ENCODE measurements at regions not wholly inside any gene's neighbourhood (a gene's known extent, or its start where the extent isn't known, plus 50 kb on each side); places are given as distances from the start of the nearest gene placed in this dataset.

DNA sequence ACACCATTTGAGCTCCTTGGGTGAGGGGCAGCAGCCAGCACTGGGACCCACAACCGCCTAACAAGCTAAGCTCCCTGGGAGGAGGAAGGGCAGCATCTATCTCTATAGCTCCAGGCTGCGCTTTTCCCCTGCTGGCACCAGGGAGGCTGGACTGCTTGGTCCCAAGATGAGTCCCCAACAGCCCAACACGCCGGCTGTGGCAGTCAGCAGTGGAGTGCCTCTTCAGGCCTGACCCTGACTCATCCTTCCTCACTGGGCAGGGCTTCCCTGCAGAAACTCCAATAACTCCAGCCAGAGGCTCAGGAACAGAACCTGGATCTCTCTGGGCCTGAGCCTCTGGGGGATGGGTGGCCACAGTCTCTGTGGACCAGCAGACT is 113.7 kb upstream of the ADAMTS16 start:
- CTCF ChIA-PET: no interaction called here
- DNase-seq: no peak
- POLR2A ChIA-PET: interaction anchor here (0.6 kb wide), 1 partner anchor 85 kb away, joined by 3 read pairs; no protein-coding TSS in a partner anchor
- Mint-ChIP-seq H3K27ac (no peak overlapping the region), H3K4me3 (no peak overlapping the region), H3K36me3 (ENCODE audit: low read depth) (no peaks in the 10 kb centered on the region), H3K4me1 (peaks cover 11% of the 10 kb centered on the region), H3K9me3 (no peaks in the 10 kb centered on the region), H3K27me3 (no peaks in the 10 kb centered on the region)

- Mint-ChIP-seq H3K9me3 (peaks cover 1% of the 10 kb centered on the region), H3K27me3 (no peaks in the 10 kb centered on the region), H3K36me3 (ENCODE audit: low read depth) (no peaks in the 10 kb centered on the region), H3K27ac (no peak overlapping the region), H3K4me3 (no peak overlapping the region), H3K4me1 (no peaks in the 10 kb centered on the region)
- no peak for DNase-seq
- POLR2A ChIA-PET: no interaction called here
- CTCF ChIA-PET: no interaction called here
Observed at GRCh38 chr5:5031665-5032064, 108.5 kb upstream of the ADAMTS16 start.

DNA sequence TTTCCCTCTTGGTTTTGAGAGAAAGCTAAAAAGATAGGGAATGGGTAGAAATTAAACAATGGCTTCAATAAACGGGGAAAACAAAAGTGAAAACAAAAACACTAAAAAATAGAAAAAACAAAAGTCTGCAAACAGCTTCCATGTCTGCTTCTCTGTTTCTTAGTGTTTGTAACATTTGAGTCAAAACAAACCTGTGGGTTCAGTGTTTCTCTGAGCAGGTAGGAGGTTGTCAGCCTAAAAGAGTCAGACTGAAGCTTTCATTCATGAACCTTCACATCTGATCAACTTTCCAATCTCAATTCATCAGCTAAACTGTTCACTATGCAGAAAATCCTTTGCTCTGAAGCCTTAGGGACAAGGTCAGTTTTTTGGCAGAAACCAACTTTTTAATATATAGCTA is 102.5 kb upstream of the ADAMTS16 start:
- no peak for DNase-seq
- ChIA-PET POLR2A (no interaction called here), CTCF (no interaction called here)
- Mint-ChIP-seq H3K27ac (no peak overlapping the region), H3K4me1 (no peaks in the 10 kb centered on the region), H3K9me3 (no peaks in the 10 kb centered on the region), H3K27me3 (no peaks in the 10 kb centered on the region), H3K36me3 (ENCODE audit: low read depth) (no peaks in the 10 kb centered on the region), H3K4me3 (no peak overlapping the region)

- ChIA-PET CTCF (no interaction called here), POLR2A (no interaction called here)
- Mint-ChIP-seq H3K27ac (no peak overlapping the region), H3K4me3 (no peak overlapping the region), H3K9me3 (no peaks in the 10 kb centered on the region), H3K27me3 (no peaks in the 10 kb centered on the region), H3K4me1 (no peaks in the 10 kb centered on the region), H3K36me3 (ENCODE audit: low read depth) (no peaks in the 10 kb centered on the region)
- DNase-seq: no peak
Observed at GRCh38 chr5:5039918-5040317, 100.2 kb upstream of the ADAMTS16 start.

DNA sequence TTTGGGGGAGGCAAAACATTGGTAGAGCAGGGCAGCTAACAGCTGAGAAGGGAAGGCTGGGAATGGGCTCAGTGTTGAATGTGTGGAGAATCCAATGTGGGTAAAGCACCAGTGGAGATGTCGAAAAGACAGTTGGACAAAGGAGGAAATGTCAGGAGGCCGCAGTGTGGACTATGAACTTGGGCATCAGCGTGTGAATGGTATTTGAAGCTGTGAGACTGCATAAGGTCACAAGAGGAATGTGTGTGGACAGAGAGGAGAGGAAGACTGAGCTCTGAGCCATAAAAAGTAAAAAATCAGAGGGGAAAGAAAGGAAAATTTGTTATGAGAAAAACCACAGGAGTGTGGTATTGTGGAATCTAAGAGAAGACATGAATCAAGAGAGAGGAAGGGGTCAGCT is 99.4 kb upstream of the ADAMTS16 start:
- H3K9me3 Mint-ChIP-seq: no peaks in the 10 kb centered on the region
- ChIA-PET CTCF (no interaction called here), POLR2A (no interaction called here)
- no peak overlapping the region for H3K4me3 Mint-ChIP-seq
- no peak overlapping the region for H3K27ac Mint-ChIP-seq
- DNase-seq: no peak
- H3K27me3 Mint-ChIP-seq: no peaks in the 10 kb centered on the region
- H3K36me3 Mint-ChIP-seq (ENCODE audit: low read depth): no peaks in the 10 kb centered on the region
- no peaks in the 10 kb centered on the region for H3K4me1 Mint-ChIP-seq

DNA sequence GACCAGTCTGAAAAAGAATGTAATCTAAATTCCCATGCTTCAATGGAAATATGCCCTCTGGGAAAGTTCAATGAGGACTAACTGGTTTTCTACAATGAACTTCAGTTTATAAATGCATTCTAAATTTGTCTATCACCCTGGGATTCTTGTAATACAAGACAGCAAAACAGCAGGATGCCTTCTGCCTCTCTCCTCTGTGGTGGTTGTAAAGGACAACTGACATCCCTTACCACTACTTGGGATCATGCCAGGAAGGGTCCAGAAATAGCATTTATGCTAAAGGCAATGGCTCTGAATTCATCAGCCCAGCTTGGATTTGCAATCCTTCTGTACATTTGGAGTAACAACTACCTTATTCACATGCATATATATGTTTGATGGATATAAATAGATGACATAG is 97.3 kb upstream of the ADAMTS16 start:
- no peak overlapping the region for H3K4me3 Mint-ChIP-seq
- no peaks in the 10 kb centered on the region for H3K9me3 Mint-ChIP-seq
- CTCF ChIA-PET: no interaction called here
- DNase-seq: no peak
- POLR2A ChIA-PET: no interaction called here
- H3K36me3 Mint-ChIP-seq (ENCODE audit: low read depth): no peaks in the 10 kb centered on the region
- H3K4me1 Mint-ChIP-seq: no peaks in the 10 kb centered on the region
- H3K27ac Mint-ChIP-seq: no peak overlapping the region
- H3K27me3 Mint-ChIP-seq: no peaks in the 10 kb centered on the region

DNA sequence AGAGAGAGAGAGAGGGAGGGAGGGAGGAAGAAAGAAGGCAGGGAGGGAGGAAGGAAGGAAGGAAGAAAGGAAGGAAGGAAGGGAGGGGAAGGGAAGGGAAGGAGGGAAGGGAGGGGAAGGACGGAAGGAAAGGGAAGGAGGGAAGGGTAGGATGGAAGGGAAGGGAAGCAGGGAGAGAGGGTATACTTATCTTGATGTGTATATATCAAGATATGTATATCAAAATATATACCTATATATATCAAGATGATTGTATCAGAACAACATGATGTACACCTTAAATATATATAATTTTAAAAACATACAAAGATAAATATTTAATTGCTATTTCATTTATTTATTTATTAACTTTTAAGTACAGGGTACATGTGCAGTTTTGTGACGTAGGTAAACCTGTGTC is 96.8 kb upstream of the ADAMTS16 start:
- POLR2A ChIA-PET: no interaction called here
- H3K36me3 Mint-ChIP-seq (ENCODE audit: low read depth): no peaks in the 10 kb centered on the region
- no peak for DNase-seq
- H3K27ac Mint-ChIP-seq: no peak overlapping the region
- no peaks in the 10 kb centered on the region for H3K27me3 Mint-ChIP-seq
- no peaks in the 10 kb centered on the region for H3K9me3 Mint-ChIP-seq
- CTCF ChIA-PET: no interaction called here
- no peaks in the 10 kb centered on the region for H3K4me1 Mint-ChIP-seq
- H3K4me3 Mint-ChIP-seq: no peak overlapping the region

DNA sequence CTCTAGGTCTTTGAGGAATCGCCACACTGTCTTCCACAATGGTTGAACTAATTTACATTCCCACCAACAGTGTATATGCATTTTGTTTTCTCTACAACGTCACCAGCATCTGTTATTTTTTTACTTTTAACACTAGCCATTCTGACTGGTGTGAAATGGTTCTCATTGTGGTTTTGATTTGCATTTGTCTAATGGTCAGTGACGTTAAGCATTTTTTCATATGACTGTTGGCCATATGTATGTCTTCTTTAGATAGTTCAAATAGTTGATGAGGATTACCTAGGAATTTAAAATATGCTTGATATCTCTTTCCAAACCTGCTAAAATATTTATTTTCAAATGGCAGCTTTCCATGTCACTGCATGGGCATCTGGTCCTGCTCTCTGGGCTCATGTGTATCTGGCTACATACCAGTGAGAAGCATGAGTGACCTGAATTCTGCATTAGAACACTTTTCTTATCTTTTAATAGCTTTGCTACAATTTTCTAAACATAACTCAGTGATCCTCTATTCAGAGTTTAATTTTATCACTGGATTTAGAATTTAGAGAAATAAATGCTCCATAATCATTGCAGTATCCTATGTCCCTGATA is 95.8 kb upstream of the ADAMTS16 start:
- ChIA-PET CTCF (interaction anchor here (0.6 kb wide), 1 partner anchor 28 kb away, joined by 5 read pairs; no protein-coding TSS in a partner anchor), POLR2A (no interaction called here)
- H3K9me3 Mint-ChIP-seq: no peaks in the 10 kb centered on the region
- H3K4me1 Mint-ChIP-seq: no peaks in the 10 kb centered on the region
- H3K27ac Mint-ChIP-seq: no peak overlapping the region
- no peaks in the 10 kb centered on the region for H3K36me3 Mint-ChIP-seq (ENCODE audit: low read depth)
- H3K27me3 Mint-ChIP-seq: no peaks in the 10 kb centered on the region
- DNase-seq: no peak
- H3K4me3 Mint-ChIP-seq: no peak overlapping the region

DNA sequence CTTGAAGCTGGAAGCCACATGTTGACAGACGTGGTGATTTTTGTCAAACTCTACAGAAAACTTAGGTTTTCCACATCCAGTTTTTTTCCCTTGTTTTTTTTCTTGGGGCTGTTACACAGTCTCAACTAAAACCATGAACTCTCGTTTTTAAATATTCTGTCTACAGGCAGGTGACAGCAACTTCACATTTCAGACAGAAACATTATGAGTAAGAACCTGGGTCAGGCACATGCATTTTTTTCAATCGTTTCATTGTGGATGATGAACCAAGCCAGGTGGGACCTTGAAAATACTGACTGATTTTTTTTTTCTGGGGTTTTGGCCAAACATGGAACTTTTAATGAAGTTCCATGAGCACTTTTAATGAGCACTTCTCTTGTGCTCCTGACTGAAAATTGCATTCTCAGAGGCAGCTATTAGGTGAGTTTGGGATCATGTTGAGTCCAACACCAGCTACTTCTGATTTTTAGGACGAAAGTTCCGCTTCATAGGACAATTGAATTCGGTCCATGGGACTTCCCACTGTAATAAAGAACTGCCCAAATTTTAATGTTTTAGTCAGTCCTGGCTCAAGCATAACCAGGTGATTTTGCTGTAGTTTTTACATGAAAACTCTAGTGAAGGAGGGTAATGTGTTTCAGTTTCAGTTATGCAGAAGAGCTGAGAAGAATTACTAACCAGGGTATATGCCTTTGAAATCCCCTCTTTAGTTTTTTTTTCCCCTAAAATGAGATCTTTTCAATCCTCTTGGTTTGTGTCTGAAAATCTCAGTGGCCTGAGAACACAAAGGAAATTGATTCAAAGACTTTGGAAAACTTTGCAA is 93.2 kb upstream of the ADAMTS16 start:
- POLR2A ChIA-PET: no interaction called here

DNA sequence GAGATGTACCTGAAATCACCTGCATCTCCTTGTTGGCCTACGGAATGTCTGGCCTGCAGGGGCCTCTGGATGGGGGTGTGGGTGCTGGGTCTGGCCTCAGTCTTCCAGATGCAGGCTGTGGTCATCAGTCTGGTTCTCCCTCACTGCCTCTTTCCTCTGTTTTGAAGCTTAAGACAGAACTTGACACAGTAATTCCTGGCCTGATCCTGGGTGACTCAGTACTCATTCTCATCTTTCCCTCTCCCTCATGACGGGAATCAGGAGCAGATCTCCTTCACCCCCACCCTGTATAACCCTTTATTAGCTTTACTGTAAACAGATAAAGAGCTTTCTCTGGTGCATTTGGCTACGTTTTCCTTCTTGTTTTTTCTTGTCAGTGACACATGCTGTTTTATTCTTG is 89.3 kb upstream of the ADAMTS16 start:
- H3K27me3 Mint-ChIP-seq: no peaks in the 10 kb centered on the region
- DNase-seq: no peak
- H3K4me1 Mint-ChIP-seq: no peaks in the 10 kb centered on the region
- no peak overlapping the region for H3K4me3 Mint-ChIP-seq
- ChIA-PET CTCF (interaction anchor here (0.6 kb wide), 1 partner anchor 150 kb away, joined by 6 read pairs; no protein-coding TSS in a partner anchor), POLR2A (no interaction called here)
- no peak overlapping the region for H3K27ac Mint-ChIP-seq
- no peaks in the 10 kb centered on the region for H3K36me3 Mint-ChIP-seq (ENCODE audit: low read depth)
- H3K9me3 Mint-ChIP-seq: no peaks in the 10 kb centered on the region

More for the DNA sequence above, 93.2 kb upstream of the ADAMTS16 start:
- no peak for DNase-seq
- Mint-ChIP-seq H3K36me3 (ENCODE audit: low read depth) (no peaks in the 10 kb centered on the region), H3K4me3 (no peak overlapping the region), H3K27me3 (no peaks in the 10 kb centered on the region), H3K27ac (no peak overlapping the region), H3K4me1 (no peaks in the 10 kb centered on the region), H3K9me3 (no peaks in the 10 kb centered on the region)
- CTCF ChIA-PET: interaction anchor here (0.7 kb wide), 1 partner anchor 22 kb away, joined by 4 read pairs; no protein-coding TSS in a partner anchor

DNA sequence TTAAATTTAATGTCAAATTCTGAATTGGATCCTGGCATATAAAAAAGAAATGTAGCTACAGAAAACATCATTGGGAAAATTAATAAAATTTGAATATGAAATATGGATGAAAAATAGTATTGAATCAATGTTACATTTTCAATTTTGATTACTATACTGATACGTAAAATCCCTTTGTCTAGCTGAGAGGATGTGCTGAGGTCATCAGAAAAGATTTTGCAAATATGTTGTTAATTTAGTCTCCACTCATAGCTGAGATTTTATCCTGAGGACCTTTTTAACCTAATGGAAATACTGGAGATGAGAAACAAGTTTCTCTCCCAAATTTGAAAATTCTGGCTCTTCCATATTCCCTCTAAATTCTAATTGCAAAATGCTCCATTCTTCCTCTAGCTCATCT is 84.4 kb upstream of the ADAMTS16 start:
- ChIA-PET POLR2A (no interaction called here), CTCF (no interaction called here)
- Mint-ChIP-seq H3K4me1 (no peaks in the 10 kb centered on the region), H3K27me3 (no peaks in the 10 kb centered on the region), H3K4me3 (no peak overlapping the region), H3K27ac (no peak overlapping the region), H3K36me3 (ENCODE audit: low read depth) (no peaks in the 10 kb centered on the region), H3K9me3 (no peaks in the 10 kb centered on the region)
- no peak for DNase-seq

DNA sequence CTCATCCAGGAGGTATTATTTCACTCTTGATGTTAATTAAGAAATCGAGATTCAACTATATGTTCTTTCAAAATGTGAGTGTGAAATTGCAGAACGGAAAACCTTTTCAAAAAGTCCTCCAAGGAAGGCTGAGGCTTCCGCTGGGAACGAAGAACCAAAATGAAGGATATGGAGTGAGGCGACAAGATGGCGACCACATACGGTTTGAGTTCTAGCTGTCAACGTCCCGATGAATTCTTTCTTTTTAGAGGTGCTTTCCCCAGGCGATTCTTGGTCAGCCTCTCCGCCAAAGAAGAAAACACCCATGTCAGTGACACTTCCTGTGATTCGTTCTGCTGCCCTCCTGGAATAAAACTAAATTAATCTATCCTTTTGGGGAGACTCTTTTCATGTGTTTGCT is 78.3 kb upstream of the ADAMTS16 start:
- ChIA-PET POLR2A (no interaction called here), CTCF (no interaction called here)
- Mint-ChIP-seq H3K27me3 (no peaks in the 10 kb centered on the region), H3K36me3 (ENCODE audit: low read depth) (no peaks in the 10 kb centered on the region), H3K9me3 (no peaks in the 10 kb centered on the region), H3K27ac (no peak overlapping the region), H3K4me3 (no peak overlapping the region), H3K4me1 (no peaks in the 10 kb centered on the region)
- no peak for DNase-seq

DNA sequence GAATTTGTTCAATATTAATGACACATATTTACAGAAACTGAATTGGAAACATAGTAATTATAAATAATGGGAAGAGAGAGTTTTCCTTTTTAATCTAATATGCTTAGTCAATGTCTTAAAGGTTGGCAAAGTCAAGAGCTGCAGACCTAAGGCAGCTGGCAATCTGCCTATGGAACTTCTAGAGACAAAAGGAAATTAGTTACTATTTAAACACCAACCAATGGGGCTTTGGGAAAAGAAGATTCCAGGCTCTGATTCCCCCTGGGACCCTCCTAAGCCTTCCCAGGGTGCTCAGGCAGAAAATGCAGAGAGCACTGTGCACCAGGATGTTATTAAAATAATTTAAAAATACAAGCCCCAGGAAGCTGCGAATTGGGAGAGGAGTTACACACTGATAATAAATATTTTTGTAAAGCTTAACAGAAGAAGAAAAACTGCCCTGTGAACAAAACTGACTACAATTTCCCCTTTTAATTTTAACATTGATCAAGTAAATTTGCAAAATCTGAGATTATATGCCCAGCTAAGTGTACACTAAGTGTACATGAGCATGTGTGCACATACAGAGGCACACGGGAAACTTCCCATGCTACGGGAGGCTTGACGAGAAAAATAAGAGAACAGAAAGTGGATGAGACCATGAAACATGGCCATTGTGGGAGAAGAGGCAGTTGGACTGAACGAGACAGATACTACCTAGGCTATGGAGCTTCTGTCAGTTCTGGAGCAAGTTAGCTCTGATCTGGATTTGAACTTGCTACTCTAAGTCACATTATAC is 77.4 kb upstream of the ADAMTS16 start:
- DNase-seq: no peak
- Mint-ChIP-seq H3K27me3 (no peaks in the 10 kb centered on the region), H3K4me1 (no peaks in the 10 kb centered on the region), H3K36me3 (ENCODE audit: low read depth) (no peaks in the 10 kb centered on the region), H3K9me3 (no peaks in the 10 kb centered on the region), H3K4me3 (no peak overlapping the region), H3K27ac (no peak overlapping the region)
- CTCF ChIA-PET: no interaction called here
- POLR2A ChIA-PET: no interaction called here
